ENCODE measurements at regions not wholly inside any gene's neighbourhood (a gene's known extent, or its start where the extent isn't known, plus 50 kb on each side); places are given as distances from the start of the nearest gene placed in this dataset.

DNA sequence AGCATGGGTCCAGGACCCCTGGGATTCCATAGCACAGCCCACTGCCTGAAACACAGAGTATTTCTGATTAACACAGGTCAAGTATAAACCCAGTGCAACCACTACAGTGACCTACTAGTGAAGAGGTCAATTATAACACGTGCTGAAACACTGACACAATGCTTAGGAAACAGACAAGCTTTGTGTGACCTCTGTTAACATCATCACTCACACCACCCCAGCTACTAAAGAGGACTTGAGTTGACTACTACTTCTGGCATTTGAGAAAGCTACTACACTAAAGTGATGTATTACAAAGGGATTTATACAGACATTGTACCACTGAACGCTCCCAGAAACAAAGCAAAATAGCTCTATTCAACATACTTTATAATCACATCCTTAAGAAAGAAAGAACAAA is 1935.9 kb upstream of the PCDH20 start:
- no CpG with 5 or more reads among the region's 2 CpGs for WGBS (ENCODE audit: insufficient coverage, insufficient read length)
- Histone ChIP-seq H3K4me1 (ENCODE audit: control insufficient read depth, insufficient read depth, low read length) (no peaks in the 10 kb centered on the region), H3K27me3 (ENCODE audit: control insufficient read depth, insufficient read depth, low read length) (no peaks in the 10 kb centered on the region), H3K4me3 (ENCODE audit: low read length) (no peak overlapping the region), H3K9me3 (ENCODE audit: control insufficient read depth, insufficient read depth, low read length) (no peaks in the 10 kb centered on the region), H3K27ac (ENCODE audit: low read length) (no peak overlapping the region), H3K36me3 (ENCODE audit: control insufficient read depth, insufficient read depth, low read length) (no peaks in the 10 kb centered on the region)
- DNase-seq (ENCODE audit: low read depth, low spot score): no peak

DNA sequence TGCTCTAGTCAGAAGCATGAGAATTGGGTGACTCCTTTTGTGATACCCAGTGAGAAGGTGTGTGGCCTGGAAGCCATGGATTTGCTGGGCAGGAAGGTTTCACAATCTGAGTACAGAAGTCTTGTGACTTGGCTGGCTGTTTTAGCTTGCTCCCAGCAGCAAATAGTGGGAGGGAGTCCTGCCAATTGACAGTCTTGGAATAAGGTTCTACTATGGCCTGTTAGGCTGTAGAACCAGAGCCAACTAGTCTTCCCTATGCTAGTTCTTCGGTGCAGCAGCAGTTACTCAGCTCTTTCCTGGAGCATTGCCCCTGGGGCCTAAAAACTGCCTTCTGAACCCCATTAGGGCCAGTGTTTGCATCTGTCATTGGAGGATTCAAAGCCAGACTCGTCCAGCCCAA is 1935.4 kb upstream of the PCDH20 start:
- Histone ChIP-seq H3K9me3 (ENCODE audit: control insufficient read depth, insufficient read depth, low read length) (no peaks in the 10 kb centered on the region), H3K36me3 (ENCODE audit: control insufficient read depth, insufficient read depth, low read length) (no peaks in the 10 kb centered on the region), H3K27me3 (ENCODE audit: control insufficient read depth, insufficient read depth, low read length) (no peaks in the 10 kb centered on the region), H3K4me1 (ENCODE audit: control insufficient read depth, insufficient read depth, low read length) (no peaks in the 10 kb centered on the region), H3K4me3 (ENCODE audit: low read length) (no peak overlapping the region), H3K27ac (ENCODE audit: low read length) (no peak overlapping the region)
- WGBS (ENCODE audit: insufficient coverage, insufficient read length): no CpG with 5 or more reads among the region's 2 CpGs
- no peak for DNase-seq (ENCODE audit: low read depth, low spot score)

DNA sequence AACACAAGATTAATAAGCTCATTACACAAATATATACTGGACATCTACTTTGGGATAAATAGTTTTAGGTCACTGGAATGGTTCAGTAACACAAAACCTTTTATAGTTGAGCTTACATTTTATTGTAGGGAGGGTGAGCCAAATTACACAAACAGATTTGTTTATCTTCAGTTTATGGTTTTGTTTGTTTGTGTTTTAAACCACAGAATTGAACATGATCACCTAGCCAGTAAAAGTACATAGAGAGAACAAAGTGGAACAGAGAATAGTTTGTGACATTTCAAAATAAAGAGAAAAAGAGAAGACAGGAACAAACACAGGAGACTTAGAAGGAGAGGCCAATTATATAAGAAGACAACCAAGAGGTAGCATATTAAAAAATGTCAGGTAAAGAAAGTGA is 1930.2 kb upstream of the PCDH20 start:
- Histone ChIP-seq H3K27me3 (ENCODE audit: control insufficient read depth, insufficient read depth, low read length) (no peaks in the 10 kb centered on the region), H3K4me3 (ENCODE audit: low read length) (no peak overlapping the region), H3K9me3 (ENCODE audit: control insufficient read depth, insufficient read depth, low read length) (no peaks in the 10 kb centered on the region), H3K4me1 (ENCODE audit: control insufficient read depth, insufficient read depth, low read length) (no peaks in the 10 kb centered on the region), H3K36me3 (ENCODE audit: control insufficient read depth, insufficient read depth, low read length) (no peaks in the 10 kb centered on the region), H3K27ac (ENCODE audit: low read length) (no peak overlapping the region)
- no peak for DNase-seq (ENCODE audit: low read depth, low spot score)

DNA sequence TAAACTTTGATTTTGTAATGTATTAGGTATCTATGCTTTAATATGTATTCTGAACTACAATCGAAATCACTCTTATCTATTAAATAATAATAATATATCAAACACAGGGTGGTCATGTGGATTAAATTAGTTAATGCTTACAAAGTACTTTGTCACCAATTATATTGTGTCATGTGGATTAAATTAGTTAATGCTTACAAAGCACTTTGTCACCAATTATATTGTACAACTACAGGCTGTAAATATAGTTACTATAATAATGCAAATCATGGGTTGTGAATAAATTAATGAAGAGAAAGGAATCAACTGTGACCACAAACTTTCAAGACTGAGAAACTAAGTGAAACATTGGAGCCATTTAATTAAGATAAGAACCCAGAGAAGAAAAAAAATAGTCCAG is 1929.1 kb upstream of the PCDH20 start:
- Histone ChIP-seq H3K4me3 (ENCODE audit: low read length) (no peak overlapping the region), H3K27me3 (ENCODE audit: control insufficient read depth, insufficient read depth, low read length) (no peaks in the 10 kb centered on the region), H3K4me1 (ENCODE audit: control insufficient read depth, insufficient read depth, low read length) (no peaks in the 10 kb centered on the region), H3K9me3 (ENCODE audit: control insufficient read depth, insufficient read depth, low read length) (no peaks in the 10 kb centered on the region), H3K27ac (ENCODE audit: low read length) (no peak overlapping the region), H3K36me3 (ENCODE audit: control insufficient read depth, insufficient read depth, low read length) (no peaks in the 10 kb centered on the region)
- WGBS (ENCODE audit: insufficient coverage, insufficient read length): no CpG with 5 or more reads among the region's 1 CpG
- DNase-seq (ENCODE audit: low read depth, low spot score): no peak

DNA sequence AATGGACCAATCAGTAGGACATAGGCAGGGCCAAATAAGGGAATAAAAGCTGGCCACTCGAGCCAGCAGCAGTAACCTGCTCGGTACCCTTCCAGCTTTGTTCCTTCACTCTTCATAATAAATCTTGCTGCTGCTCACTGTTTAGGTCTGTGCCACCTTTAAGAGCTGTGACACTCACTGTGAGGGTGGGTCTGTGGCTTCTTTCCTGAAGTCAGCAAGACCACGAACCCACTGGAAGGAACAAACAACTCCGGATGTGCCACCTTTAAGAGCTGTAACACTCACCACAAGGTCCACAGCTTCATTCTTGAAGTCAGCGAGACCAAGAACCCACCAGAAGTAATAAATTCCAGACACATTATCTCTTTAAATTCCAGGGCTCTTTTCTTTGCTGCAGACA is 1922.3 kb upstream of the PCDH20 start:
- no peaks in the 10 kb centered on the region for H3K9me3 ChIP-seq (ENCODE audit: control insufficient read depth, insufficient read depth, low read length)
- no peak overlapping the region for H3K27ac ChIP-seq (ENCODE audit: low read length)
- H3K36me3 ChIP-seq (ENCODE audit: control insufficient read depth, insufficient read depth, low read length): no peaks in the 10 kb centered on the region
- H3K4me3 ChIP-seq (ENCODE audit: low read length): no peak overlapping the region
- no peaks in the 10 kb centered on the region for H3K27me3 ChIP-seq (ENCODE audit: control insufficient read depth, insufficient read depth, low read length)
- no CpG with 5 or more reads among the region's 5 CpGs for WGBS (ENCODE audit: insufficient coverage, insufficient read length)
- DNase-seq (ENCODE audit: low read depth, low spot score): no peak
- H3K4me1 ChIP-seq (ENCODE audit: control insufficient read depth, insufficient read depth, low read length): no peaks in the 10 kb centered on the region

DNA sequence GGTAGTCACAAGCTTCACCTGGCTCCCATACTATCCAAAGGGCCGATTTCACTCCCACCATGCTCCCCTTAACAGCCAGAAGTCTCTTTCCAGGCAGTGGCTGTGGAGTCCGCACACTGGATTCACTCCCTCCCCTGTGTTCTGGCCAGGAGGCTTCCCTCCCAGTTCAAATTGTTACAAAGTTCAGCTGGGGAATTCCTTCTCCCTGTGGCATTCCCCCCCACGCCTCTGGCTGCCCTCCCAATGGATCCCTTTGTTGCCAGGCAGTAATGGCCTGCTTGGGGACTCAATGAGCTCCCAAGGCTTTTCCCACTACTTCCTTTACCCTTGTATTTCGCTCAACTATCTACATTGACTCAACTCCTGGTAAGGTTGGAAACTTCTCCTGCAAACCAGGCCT is 1921.4 kb upstream of the PCDH20 start:
- no peaks in the 10 kb centered on the region for H3K27me3 ChIP-seq (ENCODE audit: control insufficient read depth, insufficient read depth, low read length)
- H3K9me3 ChIP-seq (ENCODE audit: control insufficient read depth, insufficient read depth, low read length): no peaks in the 10 kb centered on the region
- no peaks in the 10 kb centered on the region for H3K4me1 ChIP-seq (ENCODE audit: control insufficient read depth, insufficient read depth, low read length)
- no peak overlapping the region for H3K4me3 ChIP-seq (ENCODE audit: low read length)
- no CpG with 5 or more reads among the region's 4 CpGs for WGBS (ENCODE audit: insufficient coverage, insufficient read length)
- no peak overlapping the region for H3K27ac ChIP-seq (ENCODE audit: low read length)
- no peaks in the 10 kb centered on the region for H3K36me3 ChIP-seq (ENCODE audit: control insufficient read depth, insufficient read depth, low read length)
- no peak for DNase-seq (ENCODE audit: low read depth, low spot score)

DNA sequence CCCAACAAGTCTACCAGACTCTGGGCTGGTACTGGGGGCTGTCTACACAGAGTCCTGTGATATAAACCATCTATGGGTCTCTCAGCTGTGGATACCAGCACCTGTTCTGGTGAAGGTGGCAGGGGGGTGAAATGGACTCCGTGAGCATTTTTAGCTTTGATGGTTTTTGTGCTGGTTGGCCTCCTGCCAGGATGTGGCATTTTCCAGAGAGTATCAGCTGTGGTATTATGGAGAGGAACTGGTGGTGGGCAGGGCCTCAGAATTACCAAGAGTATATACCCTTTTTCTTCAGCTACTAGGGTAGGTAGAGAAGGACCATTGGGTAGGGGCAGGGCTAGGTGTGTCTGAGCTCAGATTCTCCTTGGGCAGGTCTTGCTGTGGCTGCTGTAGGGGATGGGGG is 1920.9 kb upstream of the PCDH20 start:
- H3K27ac ChIP-seq (ENCODE audit: low read length): no peak overlapping the region
- H3K4me1 ChIP-seq (ENCODE audit: control insufficient read depth, insufficient read depth, low read length): no peaks in the 10 kb centered on the region
- H3K27me3 ChIP-seq (ENCODE audit: control insufficient read depth, insufficient read depth, low read length): no peaks in the 10 kb centered on the region
- no CpG with 5 or more reads among the region's 1 CpG for WGBS (ENCODE audit: insufficient coverage, insufficient read length)
- H3K36me3 ChIP-seq (ENCODE audit: control insufficient read depth, insufficient read depth, low read length): no peaks in the 10 kb centered on the region
- H3K4me3 ChIP-seq (ENCODE audit: low read length): no peak overlapping the region
- DNase-seq (ENCODE audit: low read depth, low spot score): no peak
- H3K9me3 ChIP-seq (ENCODE audit: control insufficient read depth, insufficient read depth, low read length): no peaks in the 10 kb centered on the region

DNA sequence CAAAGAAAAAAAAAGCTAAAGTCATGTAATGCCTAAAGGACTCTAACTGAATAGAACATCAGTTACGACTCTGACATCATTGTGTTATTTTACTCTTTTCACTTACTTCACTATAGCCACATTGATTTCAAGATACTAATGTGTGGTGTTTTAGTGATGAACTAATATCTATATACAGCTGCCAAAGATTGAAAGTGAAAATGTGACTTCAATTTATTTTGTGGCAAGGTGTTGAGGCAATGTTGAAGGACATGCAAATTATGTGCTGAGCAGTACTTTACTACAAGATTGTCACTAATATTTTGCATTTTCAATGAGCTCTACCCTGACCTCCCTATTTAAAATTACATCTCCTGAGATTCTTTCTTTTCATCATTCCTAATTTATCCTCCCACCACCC is 1911.9 kb upstream of the PCDH20 start:
- Histone ChIP-seq H3K9me3 (ENCODE audit: control insufficient read depth, insufficient read depth, low read length) (no peaks in the 10 kb centered on the region), H3K27me3 (ENCODE audit: control insufficient read depth, insufficient read depth, low read length) (no peaks in the 10 kb centered on the region), H3K27ac (ENCODE audit: low read length) (no peak overlapping the region), H3K4me3 (ENCODE audit: low read length) (no peak overlapping the region), H3K36me3 (ENCODE audit: control insufficient read depth, insufficient read depth, low read length) (no peaks in the 10 kb centered on the region), H3K4me1 (ENCODE audit: control insufficient read depth, insufficient read depth, low read length) (no peaks in the 10 kb centered on the region)
- DNase-seq (ENCODE audit: low read depth, low spot score): no peak
- no CpG with 5 or more reads among the region's 1 CpG for WGBS (ENCODE audit: insufficient coverage, insufficient read length)

DNA sequence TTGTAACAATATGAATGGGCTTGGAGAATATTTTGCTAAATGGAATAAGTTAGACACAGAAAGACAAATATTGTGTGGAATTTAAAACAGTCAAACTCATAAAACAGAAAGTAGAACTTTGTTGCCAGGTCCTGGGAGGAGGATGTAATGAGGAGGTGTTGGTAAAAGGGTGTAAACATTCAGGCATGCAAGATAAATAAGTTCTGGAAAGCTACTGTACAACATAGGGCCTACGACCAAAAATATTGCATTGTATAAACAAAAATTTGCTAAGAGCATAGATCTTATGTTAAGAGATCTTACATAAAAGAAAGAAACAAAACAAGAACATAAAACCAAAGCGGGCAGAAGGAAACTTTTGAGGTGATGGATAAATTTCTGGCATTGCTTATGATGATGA is 1907.8 kb upstream of the PCDH20 start:
- no CpG with 5 or more reads among the region's 2 CpGs for WGBS (ENCODE audit: insufficient coverage, insufficient read length)
- no peak overlapping the region for H3K27ac ChIP-seq (ENCODE audit: low read length)
- H3K36me3 ChIP-seq (ENCODE audit: control insufficient read depth, insufficient read depth, low read length): no peaks in the 10 kb centered on the region
- no peaks in the 10 kb centered on the region for H3K27me3 ChIP-seq (ENCODE audit: control insufficient read depth, insufficient read depth, low read length)
- no peak for DNase-seq (ENCODE audit: low read depth, low spot score)
- no peaks in the 10 kb centered on the region for H3K9me3 ChIP-seq (ENCODE audit: control insufficient read depth, insufficient read depth, low read length)
- no peaks in the 10 kb centered on the region for H3K4me1 ChIP-seq (ENCODE audit: control insufficient read depth, insufficient read depth, low read length)
- H3K4me3 ChIP-seq (ENCODE audit: low read length): no peak overlapping the region

DNA sequence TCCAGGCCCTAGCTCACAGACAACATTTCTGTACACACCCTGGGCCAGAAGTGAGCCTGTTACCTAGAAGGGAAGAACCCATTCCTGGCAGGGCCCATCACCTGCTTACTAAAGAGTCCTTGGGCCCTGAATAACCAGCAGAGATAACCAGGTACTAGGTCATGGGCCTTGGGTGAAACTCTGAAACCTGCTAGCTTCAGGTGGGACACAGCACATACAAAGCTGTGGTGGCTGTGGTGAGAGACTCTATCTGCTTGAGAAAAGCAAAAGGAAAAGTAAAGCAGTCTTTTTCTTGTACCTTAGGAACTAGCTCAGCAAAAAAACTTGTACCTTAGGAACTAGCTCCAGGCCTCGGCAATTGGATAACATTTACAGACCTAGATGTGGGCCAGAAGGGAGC is 1895.9 kb upstream of the PCDH20 start:
- H3K27me3 ChIP-seq (ENCODE audit: control insufficient read depth, insufficient read depth, low read length): no peaks in the 10 kb centered on the region
- no peaks in the 10 kb centered on the region for H3K4me1 ChIP-seq (ENCODE audit: control insufficient read depth, insufficient read depth, low read length)
- H3K9me3 ChIP-seq (ENCODE audit: control insufficient read depth, insufficient read depth, low read length): no peaks in the 10 kb centered on the region
- no peak for DNase-seq (ENCODE audit: low read depth, low spot score)
- WGBS (ENCODE audit: insufficient coverage, insufficient read length): no CpG with 5 or more reads among the region's 1 CpG
- no peak overlapping the region for H3K4me3 ChIP-seq (ENCODE audit: low read length)
- no peaks in the 10 kb centered on the region for H3K36me3 ChIP-seq (ENCODE audit: control insufficient read depth, insufficient read depth, low read length)
- no peak overlapping the region for H3K27ac ChIP-seq (ENCODE audit: low read length)

DNA sequence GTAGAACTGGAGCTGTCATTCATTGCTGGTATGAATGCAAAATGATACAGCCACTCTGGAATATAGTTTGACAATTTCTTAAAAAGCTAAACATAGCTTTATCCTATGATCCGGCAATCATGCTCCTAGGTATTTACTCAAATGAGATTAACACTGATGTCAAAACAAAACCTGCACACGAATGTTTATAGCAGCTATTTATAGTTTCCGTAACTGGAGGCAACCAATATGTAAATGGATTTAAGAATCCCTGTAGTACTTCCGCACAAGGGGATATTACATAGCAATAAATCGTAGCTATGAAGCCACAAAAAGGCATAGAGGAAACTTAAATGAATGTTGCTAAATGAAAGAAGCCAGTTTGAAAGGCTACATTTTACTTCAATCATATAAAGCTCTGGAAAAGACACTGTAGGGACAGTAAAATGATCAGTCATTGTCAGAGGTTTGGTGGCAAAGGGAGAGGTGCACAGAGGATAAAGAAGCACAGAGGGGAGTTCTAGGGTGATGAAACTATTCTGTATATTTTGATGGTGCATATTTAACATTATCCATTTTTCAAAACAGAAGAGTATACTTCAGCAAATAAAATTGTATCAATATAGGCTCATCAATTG is 1893.0 kb upstream of the PCDH20 start:
- Histone ChIP-seq H3K36me3 (ENCODE audit: control insufficient read depth, insufficient read depth, low read length) (no peaks in the 10 kb centered on the region; the same call in 1 of the 2 replicates), H3K27me3 (ENCODE audit: control insufficient read depth, insufficient read depth, low read length) (no peaks in the 10 kb centered on the region), H3K9me3 (ENCODE audit: control insufficient read depth, insufficient read depth, low read length) (no peaks in the 10 kb centered on the region), H3K4me3 (ENCODE audit: low read length) (no peak overlapping the region), H3K4me1 (ENCODE audit: control insufficient read depth, insufficient read depth, low read length) (no peaks in the 10 kb centered on the region), H3K27ac (ENCODE audit: low read length) (no peak overlapping the region)
- DNase-seq (ENCODE audit: low read depth, low spot score): no peak
- WGBS (ENCODE audit: insufficient coverage, insufficient read length): no CpG with 5 or more reads among the region's 5 CpGs

Data from iPS DF 6.9 (cell line).